ENCODE measurements at regions not wholly inside any gene's neighbourhood (a gene's known extent, or its start where the extent isn't known, plus 50 kb on each side); places are given as distances from the start of the nearest gene placed in this dataset.

DNA sequence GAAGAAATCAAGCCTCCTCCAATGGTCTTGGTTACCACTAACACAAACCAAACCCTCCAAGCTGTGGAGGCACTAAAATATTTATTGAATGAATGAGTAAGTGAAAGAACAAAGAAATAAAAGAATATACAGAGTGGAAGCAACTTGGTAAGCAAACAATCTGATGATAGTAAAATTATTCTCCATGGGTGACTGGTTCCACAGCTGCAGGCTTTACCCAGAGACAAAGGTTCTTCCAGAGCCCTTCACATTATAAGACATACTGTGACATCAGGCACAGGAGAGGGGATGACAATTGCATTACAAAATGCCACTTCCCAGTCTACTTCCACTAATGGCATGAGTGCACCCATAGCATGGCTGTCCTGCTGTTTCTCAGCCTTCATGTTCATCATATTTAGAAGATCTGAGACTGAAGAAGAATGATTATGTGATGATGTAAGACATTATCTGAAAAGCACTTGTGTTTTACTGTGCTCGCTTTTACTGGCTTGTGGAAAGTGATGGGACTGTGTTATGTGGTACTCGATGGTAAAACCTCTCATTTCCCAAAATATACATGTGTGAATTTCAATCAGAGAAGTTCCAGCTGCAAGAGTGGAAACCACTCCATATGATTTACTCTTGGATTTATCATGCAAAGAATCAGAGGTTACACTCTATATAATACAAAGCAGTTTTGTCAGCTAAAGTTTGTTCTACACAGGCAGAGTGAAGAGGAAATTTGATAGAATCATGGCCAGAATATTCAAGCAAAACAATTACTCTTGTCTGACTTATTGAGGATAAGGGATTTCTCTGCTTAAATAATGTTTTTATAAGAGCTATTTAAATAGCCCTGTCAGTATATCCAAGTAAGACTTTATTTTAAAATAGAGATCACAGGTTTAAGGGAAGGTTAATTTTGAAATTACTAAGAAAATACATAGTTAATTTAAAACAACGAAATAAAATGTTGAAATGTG, 220.2 kb upstream of the NBEA start:
- no peak overlapping the region for H2AFZ ChIP-seq (ENCODE audit: insufficient read depth, low read depth, low read length, poor library complexity, severe bottlenecking)
- no peaks in the 10 kb centered on the region for H3K9me3 ChIP-seq (replicated peaks in 1 of 2; ENCODE audit: control insufficient read depth in 1 of 2, insufficient read depth in 1 of 2, low read length in 2 of 2)
- H3K27ac ChIP-seq (ENCODE audit: low read depth in 1 of 2, low read length in 2 of 2), result no peak overlapping the region
- Mint-ChIP-seq H3K4me1 (no peaks in the 10 kb centered on the region), H3K27ac (no peak overlapping the region), H3K27me3 (ENCODE audit: low read depth in 3 of 3) (peaks cover 0 to 2% (median 0%) of the 10 kb centered on the region in 3 donors), H3K9me3 (peaks cover 0 to 3% (median 0%) of the 10 kb centered on the region in 7 donors), H3K36me3 (no peaks in the 10 kb centered on the region), H3K4me3 (no peak overlapping the region)
- TF ChIP-seq, protein P1, sequence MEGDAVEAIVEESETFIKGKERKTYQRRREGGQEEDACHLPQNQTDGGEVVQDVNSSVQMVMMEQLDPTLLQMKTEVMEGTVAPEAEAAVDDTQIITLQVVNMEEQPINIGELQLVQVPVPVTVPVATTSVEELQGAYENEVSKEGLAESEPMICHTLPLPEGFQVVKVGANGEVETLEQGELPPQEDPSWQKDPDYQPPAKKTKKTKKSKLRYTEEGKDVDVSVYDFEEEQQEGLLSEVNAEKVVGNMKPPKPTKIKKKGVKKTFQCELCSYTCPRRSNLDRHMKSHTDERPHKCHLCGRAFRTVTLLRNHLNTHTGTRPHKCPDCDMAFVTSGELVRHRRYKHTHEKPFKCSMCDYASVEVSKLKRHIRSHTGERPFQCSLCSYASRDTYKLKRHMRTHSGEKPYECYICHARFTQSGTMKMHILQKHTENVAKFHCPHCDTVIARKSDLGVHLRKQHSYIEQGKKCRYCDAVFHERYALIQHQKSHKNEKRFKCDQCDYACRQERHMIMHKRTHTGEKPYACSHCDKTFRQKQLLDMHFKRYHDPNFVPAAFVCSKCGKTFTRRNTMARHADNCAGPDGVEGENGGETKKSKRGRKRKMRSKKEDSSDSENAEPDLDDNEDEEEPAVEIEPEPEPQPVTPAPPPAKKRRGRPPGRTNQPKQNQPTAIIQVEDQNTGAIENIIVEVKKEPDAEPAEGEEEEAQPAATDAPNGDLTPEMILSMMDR (IDR thresholded peaks at IDR 0.05), result no peak
- DNase-seq, result no peak
- WGBS (ENCODE audit: insufficient coverage), result no CpG with 5 or more reads among the region's 3 CpGs
- H3K4me1 ChIP-seq (ENCODE audit: control insufficient read depth in 1 of 2, insufficient read depth in 2 of 2, low read length in 2 of 2), result no peaks in the 10 kb centered on the region
- no peak overlapping the region for H3K4me2 ChIP-seq (replicated peaks; ENCODE audit: extremely low read depth, low read length, poor library complexity, severe bottlenecking)
- no peak overlapping the region for H3K9ac ChIP-seq (ENCODE audit: insufficient read depth, low read length, poor library complexity, severe bottlenecking)
- no peaks in the 10 kb centered on the region for H3K79me2 ChIP-seq (ENCODE audit: insufficient read depth, low read length)
- H4K20me1 ChIP-seq (ENCODE audit: insufficient read depth, low read length), result no peaks in the 10 kb centered on the region
- H3K27me3 ChIP-seq (ENCODE audit: control insufficient read depth in 2 of 2, insufficient read depth in 2 of 2, low read length in 2 of 2), result no peaks in the 10 kb centered on the region
- H3K36me3 ChIP-seq (replicated peaks in 1 of 2; ENCODE audit: control insufficient read depth in 1 of 2, insufficient read depth in 2 of 2, low read length in 2 of 2), result no peaks in the 10 kb centered on the region
- intact Hi-C loops (cut with micrococcal nuclease), result no loop called here
- no peak overlapping the region for H3K4me3 ChIP-seq (replicated peaks in 1 of 3; ENCODE audit: low read depth in 2 of 3, low read length in 3 of 3)

DNA sequence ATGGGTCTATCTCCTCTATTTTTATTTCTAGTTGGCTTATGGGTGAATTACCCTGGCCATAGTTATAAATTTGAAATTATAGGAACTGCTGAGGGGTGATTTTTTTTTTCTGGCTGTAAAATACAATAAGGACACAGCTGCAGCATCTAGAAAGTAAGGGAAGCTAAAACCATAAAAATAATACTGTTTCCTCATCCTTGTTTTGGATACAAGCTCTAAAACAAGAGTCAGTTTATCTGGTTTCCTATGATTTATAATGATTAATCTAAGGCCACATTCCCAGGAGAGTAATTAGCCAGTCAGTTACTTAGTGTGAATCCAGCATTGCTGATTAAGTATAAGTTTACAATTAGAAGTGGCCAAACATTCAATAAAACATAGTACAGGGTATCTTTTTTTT, 219.1 kb upstream of the NBEA start:
- no peak overlapping the region for H3K9ac ChIP-seq (ENCODE audit: insufficient read depth, low read length, poor library complexity, severe bottlenecking)
- DNase-seq, result no peak
- H3K9me3 Mint-ChIP-seq, result peaks cover 0 to 3% (median 0%) of the 10 kb centered on the region in 7 donors
- H3K36me3 Mint-ChIP-seq, result no peaks in the 10 kb centered on the region
- H3K79me2 ChIP-seq (ENCODE audit: insufficient read depth, low read length), result no peaks in the 10 kb centered on the region
- H4K20me1 ChIP-seq (ENCODE audit: insufficient read depth, low read length), result no peaks in the 10 kb centered on the region
- peaks cover 0 to 2% (median 0%) of the 10 kb centered on the region in 3 donors for H3K27me3 Mint-ChIP-seq (ENCODE audit: low read depth in 3 of 3)
- no peak overlapping the region for H3K27ac ChIP-seq (ENCODE audit: low read depth in 1 of 2, low read length in 2 of 2)
- H3K4me3 ChIP-seq (replicated peaks in 1 of 3; ENCODE audit: low read depth in 2 of 3, low read length in 3 of 3), result no peak overlapping the region
- no peak overlapping the region for H2AFZ ChIP-seq (ENCODE audit: insufficient read depth, low read depth, low read length, poor library complexity, severe bottlenecking)
- no peaks in the 10 kb centered on the region for H3K36me3 ChIP-seq (replicated peaks in 1 of 2; ENCODE audit: control insufficient read depth in 1 of 2, insufficient read depth in 2 of 2, low read length in 2 of 2)
- H3K4me2 ChIP-seq (replicated peaks; ENCODE audit: extremely low read depth, low read length, poor library complexity, severe bottlenecking), result no peak overlapping the region
- no peaks in the 10 kb centered on the region for H3K4me1 ChIP-seq (ENCODE audit: control insufficient read depth in 1 of 2, insufficient read depth in 2 of 2, low read length in 2 of 2)
- intact Hi-C loops (cut with micrococcal nuclease), result no loop called here
- TF ChIP-seq, protein P1 (IDR thresholded peaks at IDR 0.05), result no peak
- H3K4me3 Mint-ChIP-seq, result no peak overlapping the region
- no peaks in the 10 kb centered on the region for H3K27me3 ChIP-seq (ENCODE audit: control insufficient read depth in 2 of 2, insufficient read depth in 2 of 2, low read length in 2 of 2)
- H3K4me1 Mint-ChIP-seq, result no peaks in the 10 kb centered on the region
- H3K27ac Mint-ChIP-seq, result no peak overlapping the region
- no peaks in the 10 kb centered on the region for H3K9me3 ChIP-seq (replicated peaks in 1 of 2; ENCODE audit: control insufficient read depth in 1 of 2, insufficient read depth in 1 of 2, low read length in 2 of 2)
